Activated CD4-positive, alpha-beta T cell treated with anti-CD3 and anti-CD28 coated beads, Interleukin-10, Interleukin-2, amounts not matched to agents 100 ng/mL and 50 ng/mL, durations not matched to agents 16 hours and 8 hours (primary cell): ENCODE measurements at regions not wholly inside any gene's neighbourhood (a gene's known extent, or its start where the extent isn't known, plus 50 kb on each side); places are given as distances from the start of the nearest gene placed in this dataset.
"Not testable (repeated sequence)": the region's sequence is repeated elsewhere in the genome, so short reads cannot be mapped to it uniquely, and the experiment has no call there.

Source experiments
- DNase-seq: peaks from one replicate; pipeline ENCODE4 v3.0.0-alpha.2; 2020

- no peak for DNase-seq
These were observed 103.5 kb downstream of the SPRY4 start for GRCh38 chr5:142221091-142221860.

- no peak for DNase-seq
These were observed 105.7 kb downstream of the SPRY4 start for GRCh38 chr5:142219146-142219545.

GRCh38 chr5:142216931-142217330 is 107.9 kb downstream of the SPRY4 start:
- DNase-seq = no peak

GRCh38 chr5:142215915-142216681 is 107.5 kb downstream of the NDFIP1 start:
- DNase-seq = no peak

- no peak for DNase-seq
These were observed 104.5 kb downstream of the NDFIP1 start for GRCh38 chr5:142213077-142213476.

GRCh38 chr5:142211918-142212317 is 103.3 kb downstream of the NDFIP1 start:
- no peak for DNase-seq

- no peak for DNase-seq
These were observed 102.4 kb downstream of the NDFIP1 start for GRCh38 chr5:142210864-142211412.

- DNase-seq = no peak
These were observed 101.4 kb downstream of the NDFIP1 start for GRCh38 chr5:142210011-142210410.

- no peak for DNase-seq
These were observed 100.3 kb downstream of the NDFIP1 start for GRCh38 chr5:142208777-142209312.

GRCh38 chr5:142208244-142208643 is 99.7 kb downstream of the NDFIP1 start:
- not testable (repeated sequence) for DNase-seq

GRCh38 chr5:142206801-142207200 is 98.2 kb downstream of the NDFIP1 start:
- no peak for DNase-seq

GRCh38 chr5:142204219-142204618 is 95.6 kb downstream of the NDFIP1 start:
- DNase-seq = no peak
